Esophagus (tissue), 2 donors: ENCODE measurements at regions not wholly inside any gene's neighbourhood (a gene's known extent, or its start where the extent isn't known, plus 50 kb on each side); places are given as distances from the start of the nearest gene placed in this dataset.
"Not testable (repeated sequence)": the region's sequence is repeated elsewhere in the genome, so short reads cannot be mapped to it uniquely, and the experiment has no call there.

ENCODE experiments used
- H3K27ac ChIP-seq, 2 donors: one replicate each; pipeline ENCODE4 v1.5.1; 2013; ENCODE audit warnings: low read depth in 2 of 2, mild to moderate bottlenecking in 2 of 2, inconsistent platforms in 1 of 2, low read length in 1 of 2, moderate library complexity in 1 of 2
- H3K27me3 ChIP-seq, 2 donors: one replicate each; pipeline ENCODE4 v1.6.1; 2013; ENCODE audit warnings: low read length in 2 of 2, control low read depth in 1 of 2, mild to moderate bottlenecking in 1 of 2; ENCODE audit not compliant: insufficient read depth in 2 of 2, control insufficient read depth in 1 of 2
- H3K36me3 ChIP-seq, 2 donors: one replicate each; pipeline ENCODE4 v1.6.1; 2013; ENCODE audit warnings: low read length in 1 of 2; ENCODE audit not compliant: control insufficient read depth in 2 of 2, insufficient read depth in 2 of 2
- H3K4me1 ChIP-seq, 2 donors: one replicate each; pipeline ENCODE4 v1.6.1; 2013; ENCODE audit warnings: low read length in 1 of 2; ENCODE audit not compliant: control insufficient read depth in 2 of 2, insufficient read depth in 2 of 2
- H3K4me3 ChIP-seq, 2 donors: one replicate each; pipeline ENCODE4 v1.5.1; 2013; ENCODE audit warnings: low read length in 2 of 2, mild to moderate bottlenecking in 2 of 2, low read depth in 1 of 2, moderate library complexity in 1 of 2
- H3K9me3 ChIP-seq, 2 donors: one replicate each; pipeline ENCODE4 v1.6.1; 2013; ENCODE audit warnings: mild to moderate bottlenecking in 2 of 2, low read depth in 1 of 2, low read length in 1 of 2, moderate library complexity in 1 of 2; ENCODE audit not compliant: control insufficient read depth in 2 of 2, insufficient read depth in 1 of 2
- WGBS, 2 donors: extraction: QIAGEN DNeasy Blood & Tissue Kit; methylation state at CpG; one replicate each; pipeline ENCODE4 v1.1.7; 2013; 5-methylcytosine and 5-hydroxymethylcytosine counted together
- donor health status: healthy with polysubstance abuse.
- donor health status: Bipolar disorder and iron deficiency.

- no peaks in the 10 kb centered on the region for H3K27me3 ChIP-seq
- H3K36me3 ChIP-seq = no peaks in the 10 kb centered on the region
- 82% methylated on average over 16 of the region's 16 CpGs for WGBS, 2 donors
Observed at GRCh38 chr17:77036136-77036840, 104.5 kb upstream of the SEC14L1 start.

GRCh38 chr17:77036841-77037381 is 103.9 kb upstream of the SEC14L1 start:
- no peak overlapping the region for H3K27ac ChIP-seq
- H3K4me3 ChIP-seq = no peak overlapping the region
- H3K9me3 ChIP-seq = no peaks in the 10 kb centered on the region
- H3K36me3 ChIP-seq = no peaks in the 10 kb centered on the region
- WGBS, 2 donors = 32 to 34% methylated on average over 23 of the region's 23 CpGs
- no peaks in the 10 kb centered on the region for H3K27me3 ChIP-seq
- no peaks in the 10 kb centered on the region for H3K4me1 ChIP-seq

More at GRCh38 chr17:77036136-77036840, 104.5 kb upstream of the SEC14L1 start:
- H3K4me3 ChIP-seq = no peak overlapping the region
- H3K9me3 ChIP-seq = peaks cover 0 to 2% of the 10 kb centered on the region in 2 donors
- no peak overlapping the region for H3K27ac ChIP-seq
- no peaks in the 10 kb centered on the region for H3K4me1 ChIP-seq

GRCh38 chr17:77037943-77038342 is 102.8 kb upstream of the SEC14L1 start:
- H3K27me3 ChIP-seq = no peaks in the 10 kb centered on the region
- 74 to 78% methylated on average over 7 of the region's 7 CpGs for WGBS, 2 donors
- no peaks in the 10 kb centered on the region for H3K4me1 ChIP-seq
- no peaks in the 10 kb centered on the region for H3K9me3 ChIP-seq
- no peak overlapping the region for H3K4me3 ChIP-seq
- no peak overlapping the region for H3K27ac ChIP-seq
- no peaks in the 10 kb centered on the region for H3K36me3 ChIP-seq

- no peaks in the 10 kb centered on the region for H3K36me3 ChIP-seq
- no peaks in the 10 kb centered on the region for H3K9me3 ChIP-seq
- H3K4me1 ChIP-seq = no peaks in the 10 kb centered on the region
- no peak overlapping the region for H3K4me3 ChIP-seq
- H3K27ac ChIP-seq = no peak overlapping the region
- H3K27me3 ChIP-seq = no peaks in the 10 kb centered on the region
- whole genome bisulfite sequencing, 2 donors = 81 to 83% methylated on average over 20 of the region's 20 CpGs
Observed at GRCh38 chr17:77038884-77039555, 101.7 kb upstream of the SEC14L1 start.

- H3K27me3 ChIP-seq = no peaks in the 10 kb centered on the region
- H3K36me3 ChIP-seq = no peaks in the 10 kb centered on the region
- H3K9me3 ChIP-seq = no peaks in the 10 kb centered on the region
- H3K4me1 ChIP-seq = peaks cover 0 to 3% of the 10 kb centered on the region in 2 donors
- whole genome bisulfite sequencing, 2 donors = 69 to 73% methylated on average over 11 of the region's 11 CpGs
- no peak overlapping the region for H3K27ac ChIP-seq
- H3K4me3 ChIP-seq = no peak overlapping the region
Observed at GRCh38 chr17:77042476-77043231, 98.1 kb upstream of the SEC14L1 start.

- H3K4me1 ChIP-seq = peaks cover 0 to 3% of the 10 kb centered on the region in 2 donors
- no peaks in the 10 kb centered on the region for H3K36me3 ChIP-seq
- H3K4me3 ChIP-seq = no peak overlapping the region
- no peaks in the 10 kb centered on the region for H3K27me3 ChIP-seq
- no peak overlapping the region for H3K27ac ChIP-seq
- 48 to 67% methylated on average over 7 of the region's 7 CpGs for WGBS, 2 donors
- H3K9me3 ChIP-seq = no peaks in the 10 kb centered on the region
Observed at GRCh38 chr17:77045441-77046041, 95.2 kb upstream of the SEC14L1 start.

- Histone ChIP-seq H3K36me3 (no peaks in the 10 kb centered on the region), H3K9me3 (no peaks in the 10 kb centered on the region), H3K4me3 (no peak overlapping the region), H3K27ac (no peak overlapping the region), H3K4me1 (peaks cover 0 to 3% of the 10 kb centered on the region in 2 donors), H3K27me3 (no peaks in the 10 kb centered on the region)
- 58 to 65% methylated on average over 12 of the region's 12 CpGs for WGBS, 2 donors
Observed at GRCh38 chr17:77049440-77049839, 91.3 kb upstream of the SEC14L1 start.

- H3K27me3 ChIP-seq, H3K4me1 ChIP-seq, H3K36me3 ChIP-seq, H3K27ac ChIP-seq, H3K4me3 ChIP-seq, H3K9me3 ChIP-seq: not testable (repeated sequence)
- 84 to 86% methylated on average over 14 of the region's 14 CpGs for WGBS, 2 donors
Observed at GRCh38 chr17:77050901-77051300, 89.9 kb upstream of the SEC14L1 start.

- no peak overlapping the region for H3K4me3 ChIP-seq
- 66 to 68% methylated on average over 5 to 10 of the region's 10 CpGs for WGBS, 2 donors
- no peaks in the 10 kb centered on the region for H3K9me3 ChIP-seq
- H3K27ac ChIP-seq = no peak overlapping the region
- no peaks in the 10 kb centered on the region for H3K4me1 ChIP-seq
- H3K36me3 ChIP-seq = no peaks in the 10 kb centered on the region
- H3K27me3 ChIP-seq = no peaks in the 10 kb centered on the region
Observed at GRCh38 chr17:77054936-77055335, 85.8 kb upstream of the SEC14L1 start.
